HG03565 (cell line): ENCODE measurements at regions not wholly inside any gene's neighbourhood (a gene's known extent, or its start where the extent isn't known, plus 50 kb on each side); places are given as distances from the start of the nearest gene placed in this dataset.
A peak's percentile ranks its signal among the peaks of the same experiment; 100 is the strongest.

ENCODE experiments used
- ATAC-seq: cut with Tn5 transposase; IDR thresholded peaks from one replicate; pipeline ENCODE4 v1.9.1; 2021; ENCODE audit warnings: mild to moderate bottlenecking, moderate library complexity; ENCODE audit not compliant: unreplicated experiment

- no peak for ATAC-seq
Measured at GRCh38 chr6:122524056-122524455, 52.4 kb upstream of the SERINC1 start.

GRCh38 chr6:122530440-122531046 is 58.9 kb upstream of the SERINC1 start:
- ATAC-seq: peak; percentile 98

GRCh38 chr6:122548281-122548680 is 61.9 kb upstream of the PKIB start:
- no peak for ATAC-seq

- no peak for ATAC-seq
Measured at GRCh38 chr6:122548820-122549219, 61.4 kb upstream of the PKIB start.

- ATAC-seq: no peak
Measured at GRCh38 chr6:122553697-122554096, 56.5 kb upstream of the PKIB start.

GRCh38 chr6:122555561-122555960 is 54.6 kb upstream of the PKIB start:
- no peak for ATAC-seq

- ATAC-seq: no peak
Measured at GRCh38 chr6:122558080-122558479, 52.1 kb upstream of the PKIB start.
